ENCODE measurements at regions not wholly inside any gene's neighbourhood (a gene's known extent, or its start where the extent isn't known, plus 50 kb on each side); places are given as distances from the start of the nearest gene placed in this dataset.
"Not testable (repeated sequence)": the region's sequence is repeated elsewhere in the genome, so short reads cannot be mapped to it uniquely, and the experiment has no call there.

DNA sequence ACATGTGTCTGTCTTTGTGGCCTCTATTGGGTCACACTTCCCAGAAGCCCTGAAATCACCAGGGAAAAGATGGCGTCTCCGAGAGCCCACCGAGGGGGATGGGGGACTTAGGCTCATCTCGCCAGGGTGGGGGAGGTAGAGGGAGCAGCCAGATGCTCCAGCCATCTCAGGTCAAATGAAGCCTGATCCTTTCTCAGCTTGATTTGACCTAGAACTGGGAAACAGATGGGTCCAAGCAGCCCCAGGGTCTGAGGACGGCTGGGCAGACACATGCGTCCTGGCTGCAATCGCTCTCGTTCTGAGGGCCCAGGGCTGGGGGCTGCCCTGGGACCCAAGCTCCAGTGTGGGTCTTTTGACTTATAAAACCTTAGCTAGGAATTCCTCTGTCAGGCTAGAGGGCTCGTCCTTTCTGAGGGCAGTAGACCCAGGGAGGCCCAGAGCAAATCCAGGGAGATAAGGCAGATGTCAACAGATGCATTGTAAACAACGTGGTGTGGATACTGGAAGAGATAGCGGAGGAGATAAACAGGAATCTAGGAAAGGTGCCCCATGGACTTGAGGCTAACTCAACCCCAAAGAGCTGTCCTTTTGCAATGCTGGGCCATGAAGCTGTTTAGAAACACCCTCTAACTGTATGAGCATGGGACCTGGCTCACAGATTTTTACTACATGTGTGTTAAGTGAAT lies 127.7 kb downstream of the MYCN start:
- no peak for DNase-seq (ENCODE audit: low read depth in 4 of 4, low spot score in 3 of 4)

DNA sequence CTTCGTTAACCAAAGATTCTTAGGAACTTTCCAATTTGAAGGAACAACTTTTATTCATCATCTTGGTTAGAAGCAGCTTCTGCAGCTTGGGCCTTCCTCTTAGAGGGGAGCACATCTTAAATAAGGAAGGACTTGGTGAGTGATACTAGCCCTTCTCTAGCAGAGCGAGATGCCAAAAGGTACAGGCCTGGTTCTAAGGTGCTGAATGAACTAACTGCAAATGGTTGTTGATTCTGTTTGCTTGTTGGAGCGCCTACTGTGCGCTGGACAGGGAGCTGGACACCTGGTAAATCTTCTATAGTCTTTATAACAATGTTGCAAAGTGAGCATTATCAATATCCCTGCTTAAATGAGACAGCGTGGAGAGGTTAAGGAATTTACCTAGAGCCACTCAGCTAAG lies 127.1 kb downstream of the MYCN start:
- DNase-seq (ENCODE audit: low read depth in 4 of 4, low spot score in 3 of 4), result no peak

DNA sequence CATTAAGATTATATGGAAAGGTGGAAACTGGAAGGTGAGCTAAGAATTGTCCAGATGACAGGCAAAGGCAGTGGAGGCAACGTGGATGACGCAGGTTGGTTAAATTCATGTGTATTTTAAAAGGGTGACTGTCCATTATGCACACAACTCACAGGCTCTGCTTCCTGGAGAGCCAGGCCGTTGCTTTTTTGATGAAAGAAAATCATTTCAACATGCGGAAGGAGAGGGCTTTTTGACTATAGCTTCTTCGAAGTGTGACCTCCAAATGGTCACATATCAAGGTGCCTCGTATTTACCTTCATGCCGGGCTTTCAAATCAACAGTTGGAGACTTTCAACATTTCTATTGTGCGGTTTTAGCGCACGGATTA lies 126.7 kb downstream of the MYCN start:
- DNase-seq (ENCODE audit: low read depth in 4 of 4, low spot score in 3 of 4), result no peak

DNA sequence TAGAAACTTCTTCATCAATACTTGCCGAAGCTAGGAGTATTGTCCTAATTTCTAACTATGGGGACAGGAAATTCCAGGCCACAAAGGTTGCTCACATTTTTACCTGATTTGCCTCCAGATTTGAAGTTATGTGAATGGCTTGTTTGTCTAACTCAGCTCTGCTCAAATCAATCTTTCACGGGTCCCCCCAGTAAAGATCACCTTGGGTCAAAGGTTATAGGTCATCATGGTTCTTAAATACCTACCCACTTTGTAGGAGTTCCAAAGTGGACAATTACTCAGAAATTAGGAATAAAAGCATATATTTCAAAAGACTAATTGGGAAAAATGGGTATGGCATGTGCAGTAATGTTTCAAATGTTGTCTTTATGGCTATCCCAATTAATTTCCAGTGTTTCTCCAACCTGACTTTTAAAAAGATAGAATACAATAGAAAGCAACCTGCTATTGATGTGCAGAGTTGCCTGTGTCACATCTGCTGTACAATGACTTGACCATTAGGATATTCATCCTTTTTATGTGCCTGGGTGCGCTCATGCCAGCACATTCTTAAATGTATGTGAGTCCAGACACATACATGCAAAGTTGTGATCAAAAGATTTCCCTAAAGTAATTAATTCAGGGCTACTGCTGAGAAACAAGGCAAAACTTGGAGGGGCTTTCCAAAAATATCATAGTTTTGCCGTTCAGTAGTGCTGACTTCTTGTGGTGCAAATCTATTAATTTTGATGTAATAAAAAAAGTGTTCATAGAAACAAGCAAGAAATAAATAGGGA lies 126.1 kb downstream of the MYCN start:
- DNase-seq (ENCODE audit: low read depth in 4 of 4, low spot score in 3 of 4), result no peak

DNA sequence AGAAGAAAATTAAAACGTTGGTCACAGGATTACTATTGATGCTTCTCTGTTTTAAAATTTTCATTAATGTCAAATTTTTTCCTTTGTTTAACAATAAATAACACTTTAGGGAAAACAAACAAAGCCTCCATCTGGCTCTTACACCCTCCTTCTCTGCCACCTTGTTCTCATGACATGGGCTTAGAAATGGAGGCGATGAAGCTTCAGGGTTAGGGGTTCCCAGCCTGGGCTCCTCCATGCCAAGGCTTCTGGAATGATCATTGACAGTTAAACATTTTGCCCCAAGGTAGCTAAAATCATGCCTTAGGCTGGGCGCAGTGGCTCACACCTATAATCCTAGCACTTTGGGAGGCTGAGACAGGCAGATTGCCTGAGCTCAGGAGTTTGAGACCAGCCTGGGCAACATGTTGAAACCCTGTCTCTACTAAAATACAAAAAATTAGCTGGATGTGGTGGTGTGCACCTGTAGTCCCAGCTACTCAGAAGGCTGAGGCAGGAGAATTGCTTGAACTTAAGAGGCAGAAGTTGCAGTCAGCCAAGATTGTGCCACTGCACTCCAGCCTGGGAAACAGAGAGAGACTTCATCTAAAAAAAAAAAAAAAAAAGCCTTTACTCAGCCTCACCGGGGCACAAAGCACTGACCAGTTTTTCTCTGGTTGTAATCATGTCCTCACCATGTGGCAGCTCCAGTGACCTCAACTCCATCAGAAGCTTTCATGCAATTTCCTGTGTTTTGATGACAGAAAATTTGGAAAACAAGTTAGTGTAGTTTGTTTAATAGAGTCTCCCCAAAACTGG lies 125.1 kb downstream of the MYCN start:
- not testable (repeated sequence) for DNase-seq (ENCODE audit: low read depth in 4 of 4, low spot score in 3 of 4)

DNA sequence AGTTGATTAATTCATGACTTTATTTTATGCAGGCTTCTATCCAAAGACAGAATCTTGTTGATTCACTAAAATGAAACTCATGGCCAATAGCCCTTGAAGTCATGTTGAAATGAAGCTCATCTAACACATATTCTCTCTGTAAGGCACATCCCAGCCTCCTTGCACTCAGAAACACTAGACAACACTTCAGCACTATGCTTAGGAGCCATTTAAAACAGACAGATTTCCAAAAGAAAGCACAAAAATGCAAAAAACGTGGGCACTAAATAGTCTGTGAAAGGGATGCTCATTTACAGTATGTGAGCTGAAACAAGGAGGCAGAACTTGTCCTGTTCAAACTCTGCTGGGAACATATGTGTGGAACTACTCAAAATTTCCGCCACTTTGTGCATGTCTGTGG lies 124.4 kb downstream of the MYCN start:
- no peak for DNase-seq (ENCODE audit: low read depth in 4 of 4, low spot score in 3 of 4)

DNA sequence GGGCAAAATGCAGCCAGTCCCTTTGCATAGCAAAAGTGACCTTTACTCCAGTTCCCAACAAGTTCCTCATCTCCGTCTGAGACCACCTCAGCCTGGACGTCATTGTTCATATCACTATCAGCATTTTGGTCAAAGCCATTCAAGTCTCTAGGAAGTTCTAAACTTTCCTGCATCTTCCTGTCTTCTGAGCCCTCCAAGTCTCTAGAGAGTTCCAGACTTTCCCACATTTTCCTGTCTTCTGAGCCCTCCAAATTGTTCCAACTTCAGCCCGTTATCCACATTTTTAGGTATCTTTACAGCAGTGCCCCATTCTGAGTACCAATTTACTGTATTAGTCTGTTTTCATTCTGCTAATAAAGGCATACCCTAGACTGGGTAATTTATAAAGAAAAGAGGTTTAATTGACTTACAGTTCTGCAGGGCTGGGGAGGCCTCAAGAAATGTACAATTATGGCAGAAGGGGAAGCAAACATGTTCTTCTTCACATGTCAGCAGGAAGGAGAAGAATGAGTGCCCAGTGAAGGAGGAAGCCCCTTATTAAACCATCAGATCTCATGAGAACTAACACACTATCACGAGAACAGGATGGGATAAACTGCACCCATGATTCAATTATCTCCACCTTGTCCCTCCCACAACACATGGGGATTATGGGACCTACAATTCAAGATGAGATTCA lies 123.7 kb downstream of the MYCN start:
- DNase-seq (ENCODE audit: low read depth in 4 of 4, low spot score in 3 of 4), result no peak

DNA sequence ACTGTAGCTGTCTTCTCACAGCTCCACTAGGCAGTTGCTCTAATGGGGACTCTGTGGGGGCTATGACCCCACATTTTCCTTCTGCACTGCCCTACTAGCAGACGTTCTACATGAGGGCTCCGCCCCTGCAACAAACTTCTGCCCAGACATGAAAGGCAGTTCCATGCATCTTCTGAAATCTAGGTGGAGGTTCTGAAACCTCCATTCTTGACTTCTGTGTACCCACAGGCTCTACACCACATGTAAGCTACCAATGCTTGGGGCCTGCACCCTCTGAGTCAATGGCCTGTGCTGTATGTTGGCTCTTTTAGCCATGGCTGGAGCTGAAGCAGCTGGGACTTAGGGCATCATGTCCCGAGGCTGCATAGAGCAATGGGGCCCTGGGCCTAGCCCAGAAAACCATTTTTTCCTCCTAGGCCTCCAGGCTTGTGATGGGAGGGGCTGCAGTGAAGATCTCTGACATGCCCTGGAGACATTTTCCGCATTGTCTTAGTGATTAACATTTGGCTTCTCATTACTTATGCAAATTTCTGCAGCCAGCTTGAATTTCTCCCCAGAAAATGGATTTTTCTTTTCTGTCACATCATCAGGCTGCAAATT lies 123.0 kb downstream of the MYCN start:
- no peak for DNase-seq (ENCODE audit: low read depth in 4 of 4, low spot score in 3 of 4)

DNA sequence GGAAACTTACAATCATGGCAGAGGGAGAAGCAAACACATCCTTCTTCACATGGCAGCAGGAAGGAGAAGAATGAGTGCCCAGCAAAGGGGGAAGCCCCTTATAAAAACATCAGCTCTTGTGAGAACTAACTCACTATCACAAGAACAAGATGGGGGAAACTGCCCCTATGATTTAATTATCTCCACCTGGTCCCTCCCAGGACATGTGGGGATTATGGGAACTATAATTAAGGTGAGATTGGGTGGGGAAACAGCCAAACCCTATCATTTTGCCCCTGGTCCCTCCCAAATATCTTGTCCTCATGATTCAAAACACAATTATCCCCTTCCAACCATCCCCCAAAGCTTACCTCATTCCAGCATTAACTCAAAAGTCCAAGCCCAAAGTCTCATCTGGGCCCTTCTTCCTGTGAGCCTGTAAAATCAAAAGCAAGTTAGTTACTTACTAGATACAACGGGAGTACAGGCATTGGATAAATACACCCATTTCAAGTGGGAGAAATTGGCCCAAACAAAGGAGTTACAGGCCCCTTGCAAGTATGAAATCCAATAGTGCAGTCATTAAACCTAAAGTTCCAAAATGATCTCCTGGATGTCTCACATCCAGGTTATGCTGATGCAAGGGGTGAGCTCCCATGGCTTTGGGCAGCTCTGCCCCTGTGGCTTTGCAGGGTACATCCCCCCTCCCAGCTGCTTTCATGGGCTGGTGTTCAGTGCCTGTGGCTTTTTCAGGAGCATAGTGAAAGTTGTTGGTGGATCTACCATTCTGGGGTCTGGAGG lies 122.3 kb downstream of the MYCN start:
- DNase-seq (ENCODE audit: low read depth in 4 of 4, low spot score in 3 of 4), result no peak

DNA sequence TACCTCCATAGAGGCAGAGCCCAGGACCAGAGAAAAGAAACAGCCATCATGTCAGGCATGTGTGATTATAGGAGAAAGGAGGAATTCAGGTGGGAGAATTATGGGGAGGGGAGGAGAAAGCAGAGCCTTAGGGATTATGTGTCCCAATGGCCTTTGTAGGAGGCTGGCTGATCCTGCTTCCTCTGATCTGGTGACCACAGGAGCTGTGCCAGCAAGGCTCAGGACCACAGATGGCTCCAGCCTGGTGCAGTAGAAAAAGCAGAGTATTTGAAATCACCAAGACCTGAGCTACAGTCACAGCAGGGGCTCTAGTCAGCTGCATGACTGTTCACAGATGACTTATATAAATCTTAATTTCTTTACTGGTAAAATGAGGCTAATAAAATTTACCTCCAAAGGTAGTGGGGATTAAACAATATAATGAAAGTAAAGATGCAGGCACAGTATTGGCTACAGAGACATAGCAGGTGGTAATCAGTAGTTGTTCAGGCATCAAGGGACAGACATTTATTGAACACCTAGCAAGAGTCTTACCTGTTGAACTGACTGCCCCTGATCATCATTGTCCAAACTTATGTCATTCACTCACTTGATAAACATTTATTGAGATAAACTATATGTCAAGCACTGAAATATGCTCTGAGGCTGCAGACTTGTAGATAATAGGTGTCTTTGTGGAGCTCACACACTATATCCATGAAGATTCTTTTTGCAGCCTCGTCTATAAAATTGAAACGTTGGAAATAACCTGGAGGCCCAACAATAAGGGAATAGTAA lies 121.3 kb downstream of the MYCN start:
- DNase-seq (ENCODE audit: low read depth in 4 of 4, low spot score in 3 of 4), result no peak

DNA sequence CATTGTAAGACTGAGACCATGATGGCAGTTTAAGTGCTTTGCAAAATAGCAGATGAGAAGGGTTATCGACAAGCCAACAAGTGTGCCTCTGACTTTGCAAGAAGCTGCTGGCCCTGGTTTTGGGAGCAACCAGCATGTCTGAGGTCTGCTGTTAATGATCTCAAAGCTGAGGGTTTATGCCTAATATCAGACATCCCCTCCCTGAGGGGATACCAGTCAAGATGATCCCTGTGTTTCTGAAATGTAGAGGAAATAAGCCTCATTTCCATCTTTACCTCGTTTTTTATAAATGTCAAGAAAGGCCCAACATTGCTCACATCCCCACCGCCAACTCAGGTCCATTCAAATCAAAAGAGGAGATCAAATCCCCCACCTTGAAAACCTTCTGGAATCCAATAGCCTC lies 120.6 kb downstream of the MYCN start:
- no peak for DNase-seq (ENCODE audit: low read depth in 4 of 4, low spot score in 3 of 4)

DNA sequence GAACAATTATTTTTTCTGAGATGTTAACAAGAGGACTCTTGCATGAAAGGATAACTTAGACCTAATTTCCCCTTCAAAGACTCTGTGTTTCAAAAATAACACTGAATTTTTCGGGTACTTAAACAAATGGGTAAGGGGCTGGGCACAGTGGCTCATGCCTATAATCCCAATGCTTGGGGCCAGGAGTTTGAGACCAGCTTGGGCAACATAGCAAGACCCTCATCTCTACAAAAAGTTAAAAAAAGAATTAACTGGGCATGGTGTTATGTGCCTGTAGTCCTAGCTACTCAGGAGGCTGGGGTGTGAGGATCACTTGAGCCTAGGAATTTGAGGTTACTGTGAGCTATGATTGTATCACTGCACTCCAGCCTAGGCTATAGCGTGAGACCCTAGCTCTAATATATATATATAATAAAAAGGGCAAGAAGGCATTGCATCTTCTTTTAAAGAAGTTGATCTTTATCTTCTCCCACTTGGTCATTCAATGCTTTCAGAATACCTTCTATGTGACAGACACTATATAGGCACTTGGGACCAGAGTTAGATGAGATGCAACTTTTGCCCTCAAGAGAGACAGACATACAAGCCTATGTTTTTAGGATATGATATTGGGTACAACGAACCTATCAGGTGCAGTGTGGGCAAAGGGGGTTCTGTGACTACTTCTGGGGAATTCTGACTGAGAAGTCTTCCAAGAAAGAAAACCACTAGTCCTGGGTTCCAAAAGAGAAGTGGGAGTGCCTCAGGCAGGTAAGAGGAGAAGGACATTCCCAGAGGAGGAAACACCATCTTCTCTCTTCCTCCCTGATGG lies 120.0 kb downstream of the MYCN start:
- DNase-seq (ENCODE audit: low read depth in 4 of 4, low spot score in 3 of 4), result no peak

DNA sequence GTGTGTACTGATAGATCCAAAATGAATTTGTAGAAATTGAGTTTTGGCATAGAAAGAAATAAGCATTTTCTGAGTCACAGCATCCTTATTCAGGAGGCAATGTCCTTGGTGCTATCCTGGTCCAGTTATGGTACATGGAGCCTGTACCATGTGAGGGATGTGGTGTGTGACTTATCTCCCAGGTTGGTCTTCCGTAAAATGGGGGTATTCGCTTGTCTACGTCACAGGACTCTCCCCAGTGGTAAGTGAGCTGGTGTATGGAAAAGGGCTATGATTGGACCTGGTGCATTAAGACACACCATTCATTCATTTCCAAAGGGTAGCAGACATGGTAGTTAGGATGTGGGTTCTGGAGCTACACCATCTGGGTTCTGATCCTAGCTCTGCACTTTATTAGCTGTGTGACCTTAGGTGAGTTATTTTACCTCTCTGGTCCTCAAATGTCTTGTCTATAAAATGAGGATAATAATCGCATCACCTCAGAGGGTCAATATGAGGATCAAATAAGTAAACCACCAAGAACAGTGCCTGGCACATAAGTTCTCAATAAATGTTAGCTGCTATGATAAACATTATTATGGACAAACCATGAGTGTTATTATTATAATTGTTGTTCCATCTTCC lies 119.2 kb downstream of the MYCN start:
- no peak for DNase-seq (ENCODE audit: low read depth in 4 of 4, low spot score in 3 of 4)

DNA sequence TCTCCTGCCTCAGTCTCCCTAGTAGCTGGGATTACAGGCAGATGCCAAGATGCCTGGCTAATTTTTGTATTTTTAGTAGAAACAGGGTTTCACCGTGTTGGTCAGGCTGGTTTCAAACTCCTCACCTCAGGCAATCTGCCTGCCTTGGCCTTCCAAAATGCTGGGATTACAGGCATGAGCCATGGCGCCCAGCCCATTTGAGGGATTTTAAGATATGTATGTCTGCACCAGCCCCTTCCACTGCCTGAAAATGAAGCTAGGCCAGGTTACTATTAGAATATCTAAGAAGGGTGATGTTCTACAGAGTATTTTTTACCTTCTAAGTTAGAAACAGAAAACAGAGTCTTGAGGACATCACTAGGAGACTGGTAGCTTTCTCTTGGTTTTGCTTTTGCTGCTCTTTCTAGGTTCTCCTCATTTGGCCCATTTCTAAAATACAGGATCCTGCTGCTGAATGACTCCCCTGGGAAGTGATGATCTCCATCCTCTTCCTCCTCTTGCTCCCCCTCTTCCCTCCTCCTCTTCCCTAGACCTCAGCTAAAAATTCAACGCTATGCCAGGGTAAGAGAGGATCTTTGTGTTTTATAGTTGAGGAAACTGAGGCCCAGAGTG lies 118.5 kb downstream of the MYCN start:
- no peak for DNase-seq (ENCODE audit: low read depth in 4 of 4, low spot score in 3 of 4)

DNA sequence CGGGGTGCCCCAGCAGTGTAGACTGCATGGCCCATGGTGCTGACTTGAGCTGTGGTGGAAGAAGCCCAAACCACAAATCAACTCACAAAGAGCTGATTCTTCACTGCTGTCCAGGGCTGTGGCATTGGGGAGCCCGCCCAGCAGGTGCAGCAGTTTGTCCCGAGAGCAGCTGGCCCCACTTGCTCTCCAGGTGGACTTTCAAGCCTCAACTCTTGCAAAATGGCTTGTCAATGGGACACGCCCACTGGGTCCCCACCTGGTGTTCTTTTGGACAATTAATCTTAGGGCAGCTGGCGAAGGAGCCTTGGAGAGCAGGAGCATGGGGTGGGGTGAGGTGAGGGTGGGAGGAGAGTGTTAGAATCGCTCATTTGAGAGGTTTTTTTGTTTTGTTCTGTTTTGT lies 117.9 kb downstream of the MYCN start:
- no peak for DNase-seq (ENCODE audit: low read depth in 4 of 4, low spot score in 3 of 4)

DNA sequence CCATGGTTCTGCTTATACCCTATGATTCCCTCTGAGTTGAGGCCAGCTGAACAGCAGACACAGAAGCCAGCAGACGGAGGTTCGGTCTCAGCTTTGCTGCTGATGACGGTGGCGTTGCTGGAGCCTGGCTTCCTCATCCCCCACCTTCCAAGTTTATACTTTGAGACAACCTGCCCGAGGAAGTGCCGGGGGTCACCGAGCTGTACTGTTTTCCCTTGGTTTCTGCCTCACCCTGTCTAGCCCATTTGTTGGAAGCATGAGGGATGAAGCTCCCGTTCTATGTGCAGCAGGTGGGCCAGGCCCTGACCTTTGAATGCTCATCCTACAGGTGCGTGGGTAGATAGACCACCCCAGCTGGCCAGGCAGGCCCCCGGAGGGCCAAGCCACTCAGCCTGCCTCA lies 117.3 kb downstream of the MYCN start:
- no peak for DNase-seq (ENCODE audit: low read depth in 4 of 4, low spot score in 3 of 4)

DNA sequence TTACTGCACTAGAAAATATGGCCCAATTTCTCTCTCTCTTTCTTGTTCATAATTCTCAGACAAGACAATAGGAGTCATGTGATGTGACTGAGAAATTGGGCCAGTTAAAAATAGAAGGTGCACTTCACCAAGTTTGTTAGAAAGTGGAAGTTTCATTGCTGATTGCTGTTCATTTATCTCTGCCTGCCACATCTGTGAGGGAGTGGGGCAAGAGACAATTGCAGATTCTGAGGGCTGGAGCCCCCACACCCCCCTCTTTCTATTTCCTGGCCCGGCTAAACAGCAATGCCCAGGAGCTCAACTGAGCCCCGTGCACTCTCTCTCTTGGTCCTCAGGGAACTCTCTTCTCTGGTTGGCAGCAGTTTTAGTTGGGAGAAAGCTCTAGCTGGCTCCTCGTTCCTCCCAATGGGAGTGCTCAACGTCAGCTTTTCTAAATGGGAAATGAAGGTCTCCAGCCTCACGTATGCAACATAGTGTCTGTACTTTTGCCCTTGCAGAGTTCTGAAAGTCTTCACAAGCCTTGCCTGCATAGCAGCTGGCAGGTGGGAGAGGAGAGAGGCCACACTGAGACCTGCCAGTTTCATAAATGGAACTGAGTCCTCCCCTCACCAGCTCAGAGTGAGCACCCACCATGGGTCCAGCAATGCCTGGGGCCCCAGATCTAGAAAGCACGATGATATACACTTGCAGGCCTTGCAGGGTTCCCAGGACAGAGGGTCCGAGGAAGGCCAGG lies 115.7 kb downstream of the MYCN start:
- DNase-seq (ENCODE audit: low read depth in 4 of 4, low spot score in 3 of 4), result no peak
